ENCODE measurements at regions not wholly inside any gene's neighbourhood (a gene's known extent, or its start where the extent isn't known, plus 50 kb on each side); places are given as distances from the start of the nearest gene placed in this dataset.

- H3K4me1 Mint-ChIP-seq: no peaks in the 10 kb centered on the region; the same call in 1 of the 2 replicates
- no peak for DNase-seq (ENCODE audit: low spot score)
- ATAC-seq: peak; percentile 67; the same call in 1 of the 2 replicates
- no peaks in the 10 kb centered on the region for H3K9me3 Mint-ChIP-seq
- H3K27me3 Mint-ChIP-seq (ENCODE audit: low read depth): no peaks in the 10 kb centered on the region; the same call in 1 of the 2 replicates
- ChIA-PET POLR2A (no interaction called here), CTCF (no interaction called here)
- TF ChIP-seq TEAD4 (CRISPR knock-in tag; IDR thresholded peaks at IDR 0.05) (no peak), GABPB1 (CRISPR knock-in tag; IDR thresholded peaks at IDR 0.05) (no peak), FOXP4 (CRISPR knock-in tag; IDR thresholded peaks at IDR 0.05) (no peak), SOX15 (CRISPR knock-in tag; IDR thresholded peaks at IDR 0.05) (no peak), ZSCAN18 (CRISPR knock-in tag; IDR thresholded peaks at IDR 0.05) (no peak), ZNF219 (CRISPR knock-in tag; IDR thresholded peaks at IDR 0.05; ENCODE audit: borderline replicate concordance) (no peak), JUN (CRISPR knock-in tag; IDR thresholded peaks at IDR 0.05) (no peak), ZNF532 (CRISPR knock-in tag; IDR thresholded peaks at IDR 0.05; ENCODE audit: borderline replicate concordance) (no peak), USF2 (CRISPR knock-in tag; IDR thresholded peaks at IDR 0.05) (no peak), ESRRA (CRISPR knock-in tag; IDR thresholded peaks at IDR 0.05; ENCODE audit: borderline replicate concordance) (no peak), ATF6 (CRISPR knock-in tag; IDR thresholded peaks at IDR 0.05) (no peak), FOXJ3 (CRISPR knock-in tag; IDR thresholded peaks at IDR 0.05; ENCODE audit: borderline replicate concordance) (no peak)
- H3K36me3 Mint-ChIP-seq: no peaks in the 10 kb centered on the region
- no peak overlapping the region for H3K27ac Mint-ChIP-seq
- no peak overlapping the region for H3K4me3 Mint-ChIP-seq
These were observed 173.9 kb upstream of the SLC25A13 start for GRCh38 chr7:96495751-96496216.

GRCh38 chr7:96486681-96487080, 164.8 kb upstream of the SLC25A13 start:
- Mint-ChIP-seq H3K27ac (no peak overlapping the region), H3K9me3 (no peaks in the 10 kb centered on the region), H3K4me1 (no peaks in the 10 kb centered on the region), H3K4me3 (no peak overlapping the region), H3K27me3 (ENCODE audit: low read depth) (no peaks in the 10 kb centered on the region), H3K36me3 (no peaks in the 10 kb centered on the region)
- no peak for DNase-seq (ENCODE audit: low spot score)
- ChIA-PET CTCF (no interaction called here), POLR2A (no interaction called here)
- ATAC-seq: no peak
- TF ChIP-seq CREB1 (CRISPR knock-in tag; IDR thresholded peaks at IDR 0.05) (no peak), FOXP4 (CRISPR knock-in tag; IDR thresholded peaks at IDR 0.05) (no peak), ETV6 (CRISPR knock-in tag; IDR thresholded peaks at IDR 0.05) (no peak), TEAD1 (CRISPR knock-in tag; IDR thresholded peaks at IDR 0.05) (no peak), ZNF425 (CRISPR knock-in tag; conservative IDR thresholded peaks at IDR 0.05) (no peak), ZNF396 (CRISPR knock-in tag; IDR thresholded peaks at IDR 0.05; ENCODE audit: borderline replicate concordance) (no peak), TEAD4 (CRISPR knock-in tag; IDR thresholded peaks at IDR 0.05) (no peak)
